Stomach (tissue), 4 donors: ENCODE measurements at regions not wholly inside any gene's neighbourhood (a gene's known extent, or its start where the extent isn't known, plus 50 kb on each side); places are given as distances from the start of the nearest gene placed in this dataset.

Experiments used
- CTCF ChIP-seq, 7 experiments: fragments of 450-650 bp in 4 of 7; fragments of 200-600 bp in 3 of 7; sonication (generic) in 3 of 7; IDR thresholded peaks; one replicate each; pipeline ENCODE4 v1.5.1; 2016 to 2019; ENCODE audit warnings: antibody characterized with exemption in 7 of 7, control low read depth in 2 of 7, mild to moderate bottlenecking in 1 of 7
- EP300 ChIP-seq: sonication (generic); formaldehyde crosslinking; IDR thresholded peaks from one replicate; pipeline ENCODE4 v1.6.1; 2017; ENCODE audit warnings: antibody characterized with exemption
- POLR2AphosphoS5 ChIP-seq, 3 donors: sonication (generic); formaldehyde crosslinking; IDR thresholded peaks; one replicate each; pipeline ENCODE4 v1.6.1; 2016; ENCODE audit warnings: antibody characterized with exemption in 3 of 3

- TF ChIP-seq CTCF (IDR thresholded peaks at IDR 0.05) (no peak), POLR2AphosphoS5 (IDR thresholded peaks at IDR 0.05) (no peak), EP300 (no peak)
Observed at GRCh38 chr15:54884312-54884711, 312.4 kb downstream of the RSL24D1 start.
